ENCODE measurements at regions not wholly inside any gene's neighbourhood (a gene's known extent, or its start where the extent isn't known, plus 50 kb on each side); places are given as distances from the start of the nearest gene placed in this dataset.
"Not testable (repeated sequence)": the region's sequence is repeated elsewhere in the genome, so short reads cannot be mapped to it uniquely, and the experiment has no call there.

DNA sequence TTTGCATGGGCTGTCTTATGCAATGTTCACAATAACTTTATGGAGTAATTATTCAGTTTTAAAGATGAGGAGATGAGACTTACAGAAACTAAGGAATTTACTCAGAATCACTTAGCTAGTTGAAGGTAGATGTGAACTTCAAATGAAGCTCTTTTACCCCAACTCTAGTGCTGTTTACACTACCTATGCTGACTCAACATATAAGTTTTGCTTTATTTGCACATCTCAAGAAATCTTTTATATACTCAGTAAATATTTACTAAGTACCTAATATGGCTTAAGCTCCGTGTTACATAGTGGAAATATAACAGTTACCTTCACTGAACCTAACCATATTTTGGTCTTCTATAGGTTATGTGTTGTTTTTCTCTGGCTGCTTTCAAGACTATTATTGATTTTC, 293.2 kb downstream of the ANXA1 start:
- H3K27me3 ChIP-seq (replicated peaks; ENCODE audit: control insufficient read depth, insufficient read depth, low read length, poor library complexity, severe bottlenecking): no peaks in the 10 kb centered on the region
- H3K9me3 ChIP-seq (ENCODE audit: control insufficient read depth, low read length): no peaks in the 10 kb centered on the region
- DNase-seq: no peak
- H3K36me3 ChIP-seq (ENCODE audit: control insufficient read depth, insufficient read depth, low read length): no peaks in the 10 kb centered on the region
- H3K27ac ChIP-seq (ENCODE audit: insufficient read depth, low read length, poor library complexity, severe bottlenecking): no peak overlapping the region
- no peaks in the 10 kb centered on the region for H3K4me1 ChIP-seq (ENCODE audit: control insufficient read depth, insufficient read depth, low read length, poor library complexity, severe bottlenecking)
- H3K4me3 ChIP-seq (ENCODE audit: insufficient read depth, low read depth, low read length, poor library complexity, severe bottlenecking): no peak overlapping the region

DNA sequence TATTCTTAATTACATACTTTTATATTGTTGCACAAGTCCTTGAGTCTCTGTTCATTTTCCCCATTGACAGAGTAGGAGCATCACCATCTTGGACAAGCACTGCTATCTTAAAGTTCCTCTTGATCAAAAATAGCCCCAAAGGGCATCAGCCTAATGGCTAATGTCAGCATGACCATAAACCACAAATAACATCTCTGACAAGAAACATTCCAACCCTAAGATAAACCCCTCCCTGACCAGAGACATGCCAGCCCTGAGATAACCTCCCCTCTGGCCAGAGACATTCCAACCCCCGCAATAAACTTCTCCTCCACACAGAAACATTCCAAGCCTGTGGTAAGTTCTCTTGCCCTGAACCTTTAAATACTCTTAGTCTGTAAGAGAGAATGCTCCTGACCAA, 293.7 kb downstream of the ANXA1 start:
- H3K4me3 ChIP-seq (ENCODE audit: insufficient read depth, low read depth, low read length, poor library complexity, severe bottlenecking); DNase-seq; H3K36me3 ChIP-seq (ENCODE audit: control insufficient read depth, insufficient read depth, low read length); H3K4me1 ChIP-seq (ENCODE audit: control insufficient read depth, insufficient read depth, low read length, poor library complexity, severe bottlenecking); H3K27ac ChIP-seq (ENCODE audit: insufficient read depth, low read length, poor library complexity, severe bottlenecking); H3K9me3 ChIP-seq (ENCODE audit: control insufficient read depth, low read length); H3K27me3 ChIP-seq (replicated peaks; ENCODE audit: control insufficient read depth, insufficient read depth, low read length, poor library complexity, severe bottlenecking): not testable (repeated sequence)

DNA sequence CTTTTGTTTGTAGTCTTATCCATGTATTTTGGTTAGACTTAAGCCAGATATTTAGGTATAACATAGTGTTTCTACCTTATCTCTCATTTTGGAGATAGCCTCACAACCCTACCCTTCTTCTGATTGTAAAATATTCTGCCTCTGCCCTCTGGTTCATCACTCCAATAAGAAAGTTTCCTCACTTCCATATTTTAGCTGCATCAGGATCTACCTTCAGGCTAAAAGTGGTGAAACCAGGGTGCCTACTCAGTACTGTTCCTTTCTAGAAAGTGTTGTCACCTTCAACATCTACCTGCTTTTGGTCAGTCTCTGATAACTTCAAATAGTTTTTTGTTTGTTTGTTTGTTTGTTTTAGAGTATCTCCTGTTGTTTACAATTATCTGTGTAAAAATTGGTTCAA, 294.6 kb downstream of the ANXA1 start:
- H3K27ac ChIP-seq (ENCODE audit: insufficient read depth, low read length, poor library complexity, severe bottlenecking): no peak overlapping the region
- no peaks in the 10 kb centered on the region for H3K4me1 ChIP-seq (ENCODE audit: control insufficient read depth, insufficient read depth, low read length, poor library complexity, severe bottlenecking)
- H3K9me3 ChIP-seq (ENCODE audit: control insufficient read depth, low read length): no peaks in the 10 kb centered on the region
- no peaks in the 10 kb centered on the region for H3K27me3 ChIP-seq (replicated peaks; ENCODE audit: control insufficient read depth, insufficient read depth, low read length, poor library complexity, severe bottlenecking)
- no peak for DNase-seq
- H3K4me3 ChIP-seq (ENCODE audit: insufficient read depth, low read depth, low read length, poor library complexity, severe bottlenecking): no peak overlapping the region
- no peaks in the 10 kb centered on the region for H3K36me3 ChIP-seq (ENCODE audit: control insufficient read depth, insufficient read depth, low read length)

DNA sequence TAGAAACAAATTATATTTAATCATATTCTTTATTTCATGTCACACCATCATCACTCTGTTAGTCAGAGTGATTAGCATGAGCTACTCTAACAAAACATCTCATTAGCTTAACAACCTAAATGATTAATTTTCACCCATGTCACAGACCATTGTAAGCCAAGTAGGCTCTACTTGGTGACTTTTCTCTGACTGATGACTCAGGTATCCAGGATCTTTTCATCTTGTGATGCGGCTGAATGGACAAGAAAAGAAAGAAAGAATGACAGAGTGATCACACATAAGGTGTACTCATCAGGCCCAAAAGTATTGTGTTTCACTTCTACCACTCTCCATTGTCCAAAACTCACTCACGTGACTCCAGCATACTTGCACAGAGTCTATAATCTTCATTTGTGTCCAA, 299.3 kb downstream of the ANXA1 start:
- no peak overlapping the region for H3K27ac ChIP-seq (ENCODE audit: insufficient read depth, low read length, poor library complexity, severe bottlenecking)
- DNase-seq: no peak
- no peak overlapping the region for H3K4me3 ChIP-seq (ENCODE audit: insufficient read depth, low read depth, low read length, poor library complexity, severe bottlenecking)
- no peaks in the 10 kb centered on the region for H3K36me3 ChIP-seq (ENCODE audit: control insufficient read depth, insufficient read depth, low read length)
- no peaks in the 10 kb centered on the region for H3K9me3 ChIP-seq (ENCODE audit: control insufficient read depth, low read length)
- H3K27me3 ChIP-seq (replicated peaks; ENCODE audit: control insufficient read depth, insufficient read depth, low read length, poor library complexity, severe bottlenecking): no peaks in the 10 kb centered on the region
- H3K4me1 ChIP-seq (ENCODE audit: control insufficient read depth, insufficient read depth, low read length, poor library complexity, severe bottlenecking): no peaks in the 10 kb centered on the region

DNA sequence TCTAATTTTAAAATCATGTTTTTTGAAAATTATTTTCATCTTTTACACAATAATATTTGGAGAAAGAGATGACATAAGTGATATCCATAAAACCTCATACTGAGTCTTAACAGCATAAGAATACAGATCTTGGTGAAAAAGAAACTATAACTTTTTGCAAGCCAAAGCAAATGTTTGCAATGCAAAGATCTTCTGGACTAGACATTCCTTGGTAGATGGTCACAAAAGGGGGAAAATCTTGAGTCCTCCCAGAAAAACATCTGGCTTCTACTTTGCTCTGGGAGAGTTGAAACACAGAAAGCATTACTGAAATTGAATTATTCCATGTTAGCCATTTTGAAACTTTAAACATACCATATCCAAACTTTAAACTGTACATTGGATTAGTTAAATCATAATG, 308.2 kb downstream of the ANXA1 start:
- Histone ChIP-seq H3K9me3 (ENCODE audit: control insufficient read depth, low read length) (no peaks in the 10 kb centered on the region), H3K4me3 (ENCODE audit: insufficient read depth, low read depth, low read length, poor library complexity, severe bottlenecking) (no peak overlapping the region), H3K36me3 (ENCODE audit: control insufficient read depth, insufficient read depth, low read length) (no peaks in the 10 kb centered on the region), H3K4me1 (ENCODE audit: control insufficient read depth, insufficient read depth, low read length, poor library complexity, severe bottlenecking) (no peaks in the 10 kb centered on the region), H3K27ac (ENCODE audit: insufficient read depth, low read length, poor library complexity, severe bottlenecking) (no peak overlapping the region), H3K27me3 (replicated peaks; ENCODE audit: control insufficient read depth, insufficient read depth, low read length, poor library complexity, severe bottlenecking) (no peaks in the 10 kb centered on the region)
- no peak for DNase-seq

DNA sequence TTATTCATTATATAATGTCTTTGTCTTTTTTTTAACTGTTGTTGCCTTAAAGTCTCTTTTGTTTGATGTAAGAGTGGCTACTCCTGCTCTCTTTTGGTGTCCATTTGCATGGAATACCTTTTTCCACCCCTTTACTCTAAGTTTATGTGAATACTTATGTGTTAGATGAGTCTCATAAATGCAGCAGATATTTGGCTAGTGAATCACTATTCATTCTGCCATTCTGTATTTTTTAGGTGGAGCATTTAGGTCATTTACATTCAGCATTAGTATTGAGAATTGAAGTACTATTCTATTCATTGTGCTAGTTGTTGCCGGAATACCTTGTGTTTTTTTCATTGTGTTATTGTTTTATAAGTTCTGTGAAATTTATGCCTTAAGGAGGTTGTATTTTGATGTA, 317.1 kb downstream of the ANXA1 start:
- no peak overlapping the region for H3K27ac ChIP-seq (ENCODE audit: insufficient read depth, low read length, poor library complexity, severe bottlenecking)
- no peak for DNase-seq
- no peaks in the 10 kb centered on the region for H3K27me3 ChIP-seq (replicated peaks; ENCODE audit: control insufficient read depth, insufficient read depth, low read length, poor library complexity, severe bottlenecking)
- no peaks in the 10 kb centered on the region for H3K36me3 ChIP-seq (ENCODE audit: control insufficient read depth, insufficient read depth, low read length)
- no peak overlapping the region for H3K4me3 ChIP-seq (ENCODE audit: insufficient read depth, low read depth, low read length, poor library complexity, severe bottlenecking)
- H3K4me1 ChIP-seq (ENCODE audit: control insufficient read depth, insufficient read depth, low read length, poor library complexity, severe bottlenecking): no peaks in the 10 kb centered on the region
- H3K9me3 ChIP-seq (ENCODE audit: control insufficient read depth, low read length): no peaks in the 10 kb centered on the region

DNA sequence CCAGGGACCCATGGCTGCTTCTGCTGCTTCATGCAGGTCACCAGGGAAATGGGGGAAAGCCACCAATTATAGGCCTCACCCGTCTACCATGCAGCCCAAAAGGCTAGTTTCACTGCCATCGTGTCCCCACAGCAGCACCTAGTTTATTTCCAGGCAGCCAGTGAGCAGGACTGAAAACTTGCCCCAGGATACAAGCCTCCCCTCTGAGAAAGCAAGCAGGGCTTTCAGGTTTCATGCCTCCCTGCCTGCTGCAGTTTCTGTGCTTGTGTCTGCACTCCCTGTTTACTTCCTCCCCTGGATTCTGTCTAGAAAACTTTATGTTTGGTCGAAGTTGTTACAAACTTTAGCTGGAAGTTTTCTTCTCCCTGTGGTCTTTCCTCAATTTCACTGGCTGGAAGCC, 319.1 kb downstream of the ANXA1 start:
- Histone ChIP-seq H3K9me3 (ENCODE audit: control insufficient read depth, low read length) (no peaks in the 10 kb centered on the region), H3K36me3 (ENCODE audit: control insufficient read depth, insufficient read depth, low read length) (no peaks in the 10 kb centered on the region), H3K27me3 (replicated peaks; ENCODE audit: control insufficient read depth, insufficient read depth, low read length, poor library complexity, severe bottlenecking) (no peaks in the 10 kb centered on the region), H3K27ac (ENCODE audit: insufficient read depth, low read length, poor library complexity, severe bottlenecking) (no peak overlapping the region), H3K4me1 (ENCODE audit: control insufficient read depth, insufficient read depth, low read length, poor library complexity, severe bottlenecking) (no peaks in the 10 kb centered on the region), H3K4me3 (ENCODE audit: insufficient read depth, low read depth, low read length, poor library complexity, severe bottlenecking) (no peak overlapping the region)
- DNase-seq: no peak

DNA sequence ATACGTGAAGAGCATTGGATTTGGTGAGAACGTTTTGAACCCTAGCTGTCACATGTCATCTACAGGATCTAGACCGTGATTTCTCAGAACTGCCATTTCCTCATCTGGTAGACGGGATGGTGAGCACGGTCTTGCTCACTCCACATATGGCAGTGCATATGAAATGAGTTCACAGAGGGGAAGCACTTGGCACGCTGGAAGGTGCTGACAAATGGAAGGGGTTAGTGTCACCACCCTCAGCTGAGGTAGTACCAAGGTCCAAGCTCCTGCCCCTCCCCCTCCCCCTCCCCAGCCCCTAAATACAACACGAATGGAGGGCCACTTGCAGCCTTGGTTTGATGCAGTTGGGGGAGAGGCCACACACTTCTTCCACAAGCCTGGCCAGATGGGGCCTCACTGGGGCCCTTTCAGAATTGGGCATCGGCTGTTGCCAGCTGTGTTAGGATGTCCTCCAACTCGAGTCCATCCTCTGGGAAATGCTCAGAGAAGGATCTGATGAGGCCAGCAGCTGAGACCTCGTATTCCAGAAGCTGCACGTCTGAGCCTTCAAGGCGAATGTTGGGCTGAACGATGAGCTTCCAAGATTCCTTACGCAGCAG, 322.4 kb downstream of the ANXA1 start:
- Histone ChIP-seq H3K4me1 (ENCODE audit: control insufficient read depth, insufficient read depth, low read length, poor library complexity, severe bottlenecking) (no peaks in the 10 kb centered on the region), H3K27ac (ENCODE audit: insufficient read depth, low read length, poor library complexity, severe bottlenecking) (no peak overlapping the region), H3K4me3 (ENCODE audit: insufficient read depth, low read depth, low read length, poor library complexity, severe bottlenecking) (no peak overlapping the region), H3K9me3 (ENCODE audit: control insufficient read depth, low read length) (no peaks in the 10 kb centered on the region), H3K27me3 (replicated peaks; ENCODE audit: control insufficient read depth, insufficient read depth, low read length, poor library complexity, severe bottlenecking) (no peaks in the 10 kb centered on the region), H3K36me3 (ENCODE audit: control insufficient read depth, insufficient read depth, low read length) (no peaks in the 10 kb centered on the region)
- DNase-seq: no peak

DNA sequence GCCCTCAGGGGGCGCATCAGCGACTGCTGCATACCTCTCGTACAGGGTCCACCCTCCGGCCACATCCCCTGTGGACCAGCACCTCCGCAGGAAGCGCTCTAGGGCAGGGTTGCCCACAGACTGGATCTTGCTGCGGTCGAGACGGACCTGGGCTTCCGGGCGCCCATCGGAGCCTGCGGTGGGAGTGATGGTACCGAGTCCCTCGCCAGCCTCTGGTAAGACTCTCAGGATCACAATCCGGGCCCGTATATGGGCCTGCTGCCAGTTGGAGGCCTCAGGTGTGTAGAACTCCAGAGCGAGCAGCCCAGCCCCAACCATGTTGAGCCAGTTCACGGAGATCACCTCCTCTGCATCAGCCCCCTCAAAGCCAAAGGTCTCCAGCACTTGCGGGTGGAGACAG, 323.0 kb downstream of the ANXA1 start:
- Histone ChIP-seq H3K4me3 (ENCODE audit: insufficient read depth, low read depth, low read length, poor library complexity, severe bottlenecking) (no peak overlapping the region), H3K4me1 (ENCODE audit: control insufficient read depth, insufficient read depth, low read length, poor library complexity, severe bottlenecking) (no peaks in the 10 kb centered on the region), H3K27ac (ENCODE audit: insufficient read depth, low read length, poor library complexity, severe bottlenecking) (no peak overlapping the region), H3K36me3 (ENCODE audit: control insufficient read depth, insufficient read depth, low read length) (no peaks in the 10 kb centered on the region), H3K9me3 (ENCODE audit: control insufficient read depth, low read length) (no peaks in the 10 kb centered on the region), H3K27me3 (replicated peaks; ENCODE audit: control insufficient read depth, insufficient read depth, low read length, poor library complexity, severe bottlenecking) (no peaks in the 10 kb centered on the region)
- no peak for DNase-seq

DNA sequence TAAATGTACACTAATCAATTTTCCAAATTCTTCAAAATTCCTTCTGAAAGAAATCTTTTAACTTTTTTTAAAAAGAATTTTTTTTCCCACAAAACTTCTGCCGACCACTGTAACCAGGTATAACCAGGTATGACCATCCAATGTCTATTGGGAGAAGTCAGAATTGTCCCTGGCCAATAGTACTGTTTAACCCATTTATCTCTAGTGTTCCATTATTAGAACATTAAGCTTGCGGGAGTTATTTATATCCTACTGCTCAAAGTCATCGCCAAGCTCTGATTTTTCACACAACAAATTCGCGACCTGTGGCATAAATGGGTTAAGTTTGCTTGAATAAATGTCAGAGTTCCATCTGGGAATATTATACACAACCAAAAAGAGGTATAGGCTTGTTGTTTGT, 343.2 kb downstream of the ANXA1 start:
- H3K36me3 ChIP-seq (ENCODE audit: control insufficient read depth, insufficient read depth, low read length): no peaks in the 10 kb centered on the region
- no peak overlapping the region for H3K27ac ChIP-seq (ENCODE audit: insufficient read depth, low read length, poor library complexity, severe bottlenecking)
- H3K4me3 ChIP-seq (ENCODE audit: insufficient read depth, low read depth, low read length, poor library complexity, severe bottlenecking): no peak overlapping the region
- no peaks in the 10 kb centered on the region for H3K9me3 ChIP-seq (ENCODE audit: control insufficient read depth, low read length)
- no peak for DNase-seq
- H3K4me1 ChIP-seq (ENCODE audit: control insufficient read depth, insufficient read depth, low read length, poor library complexity, severe bottlenecking): no peaks in the 10 kb centered on the region
- no peaks in the 10 kb centered on the region for H3K27me3 ChIP-seq (replicated peaks; ENCODE audit: control insufficient read depth, insufficient read depth, low read length, poor library complexity, severe bottlenecking)

DNA sequence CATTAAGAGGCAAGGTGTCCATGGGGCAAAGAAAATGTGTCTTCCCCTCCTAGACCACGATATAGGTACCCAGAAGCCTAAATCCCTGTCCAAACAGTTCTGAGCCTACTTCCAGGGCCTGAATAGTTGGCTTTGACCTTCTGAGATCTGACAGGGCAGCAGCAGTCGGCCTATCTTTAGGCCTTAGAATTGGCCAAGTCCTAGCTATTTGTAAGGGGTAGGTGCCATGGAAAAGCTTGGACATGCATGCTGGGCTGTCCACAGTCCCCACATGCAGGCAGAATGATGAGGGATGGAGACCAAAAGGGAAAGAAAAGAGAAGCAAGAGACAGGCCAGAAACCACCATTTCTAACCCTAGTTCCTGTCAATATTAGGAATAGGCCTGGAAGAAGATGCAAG, 346.1 kb downstream of the ANXA1 start:
- H3K4me1 ChIP-seq (ENCODE audit: control insufficient read depth, insufficient read depth, low read length, poor library complexity, severe bottlenecking): no peaks in the 10 kb centered on the region
- no peaks in the 10 kb centered on the region for H3K36me3 ChIP-seq (ENCODE audit: control insufficient read depth, insufficient read depth, low read length)
- no peak for DNase-seq
- H3K4me3 ChIP-seq (ENCODE audit: insufficient read depth, low read depth, low read length, poor library complexity, severe bottlenecking): no peak overlapping the region
- no peak overlapping the region for H3K27ac ChIP-seq (ENCODE audit: insufficient read depth, low read length, poor library complexity, severe bottlenecking)
- no peaks in the 10 kb centered on the region for H3K9me3 ChIP-seq (ENCODE audit: control insufficient read depth, low read length)
- H3K27me3 ChIP-seq (replicated peaks; ENCODE audit: control insufficient read depth, insufficient read depth, low read length, poor library complexity, severe bottlenecking): no peaks in the 10 kb centered on the region

Measured in effector memory CD4-positive, alpha-beta T cell (primary cell).